ENCODE measurements at regions not wholly inside any gene's neighbourhood (a gene's known extent, or its start where the extent isn't known, plus 50 kb on each side); places are given as distances from the start of the nearest gene placed in this dataset.
"Not testable (repeated sequence)": the region's sequence is repeated elsewhere in the genome, so short reads cannot be mapped to it uniquely, and the experiment has no call there.

DNA sequence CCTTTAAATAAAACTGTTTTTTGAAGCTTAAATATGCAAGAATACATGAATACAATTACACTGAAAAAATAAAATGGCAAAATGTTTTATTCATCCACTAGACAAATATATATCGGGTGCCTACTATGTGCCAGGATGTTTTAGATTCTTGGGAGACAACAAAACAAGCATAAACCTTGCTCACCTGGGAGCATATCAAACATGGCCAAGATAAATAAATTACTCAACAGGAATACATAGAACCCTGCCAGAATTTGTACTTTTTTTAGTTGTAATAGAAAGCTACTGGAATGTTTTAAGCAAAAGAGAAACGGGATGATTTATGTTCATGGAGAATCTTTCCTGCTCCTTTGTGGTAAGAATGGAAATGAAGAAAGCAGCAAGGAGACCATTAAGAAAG lies 2358.5 kb upstream of the PCDH20 start:
- DNase-seq (no peak), ATAC-seq (no peak)
- H3K27me3 ChIP-seq, result no peaks in the 10 kb centered on the region
- no peaks in the 10 kb centered on the region for H3K4me1 ChIP-seq
- no peak for TF ChIP-seq CTCF (IDR thresholded peaks at IDR 0.05 in 4 of 5, conservative IDR thresholded peaks at IDR 0.05 in 1 of 5)
- no peak overlapping the region for H3K27ac ChIP-seq
- no peaks in the 10 kb centered on the region for H3K9me3 ChIP-seq
- in situ Hi-C loops (cut with MboI; ENCODE audit: low sequenced_read_pairs in 4 of 4), result no loop called here
- H3K4me3 ChIP-seq, result no peak overlapping the region
- H3K36me3 ChIP-seq, result no peaks in the 10 kb centered on the region
- intact Hi-C loops (cut with DNase I; ENCODE audit: low total_unique reads), result no loop called here

GRCh38 chr13:63773476-63773875 lies 2357.8 kb upstream of the PCDH20 start:
- Histone ChIP-seq H3K9me3 (no peaks in the 10 kb centered on the region), H3K27me3 (no peaks in the 10 kb centered on the region), H3K36me3 (no peaks in the 10 kb centered on the region), H3K4me1 (no peaks in the 10 kb centered on the region), H3K27ac (no peak overlapping the region), H3K4me3 (no peak overlapping the region)
- in situ Hi-C loops (cut with MboI; ENCODE audit: low sequenced_read_pairs in 4 of 4) (no loop called here), intact Hi-C loops (cut with DNase I; ENCODE audit: low total_unique reads) (no loop called here)
- DNase-seq (no peak), ATAC-seq (no peak)
- TF ChIP-seq CTCF (IDR thresholded peaks at IDR 0.05 in 4 of 5, conservative IDR thresholded peaks at IDR 0.05 in 1 of 5) (no peak), POLR2A (IDR thresholded peaks at IDR 0.05) (no peak)

- DNase-seq; H3K27me3 ChIP-seq; ATAC-seq; in situ Hi-C loops (cut with MboI; ENCODE audit: low sequenced_read_pairs in 4 of 4); H3K4me3 ChIP-seq; intact Hi-C loops (cut with DNase I; ENCODE audit: low total_unique reads); H3K9me3 ChIP-seq; H3K4me1 ChIP-seq; H3K36me3 ChIP-seq; H3K27ac ChIP-seq: not testable (repeated sequence)
These were observed 2342.0 kb upstream of the PCDH20 start for GRCh38 chr13:63757683-63758082.

- ATAC-seq; DNase-seq; H3K4me3 ChIP-seq; H3K9me3 ChIP-seq; intact Hi-C loops (cut with DNase I; ENCODE audit: low total_unique reads); H3K27ac ChIP-seq; in situ Hi-C loops (cut with MboI; ENCODE audit: low sequenced_read_pairs in 4 of 4); H3K27me3 ChIP-seq; H3K36me3 ChIP-seq; H3K4me1 ChIP-seq: not testable (repeated sequence)
These were observed 2334.2 kb upstream of the PCDH20 start for GRCh38 chr13:63749857-63750256.

DNA sequence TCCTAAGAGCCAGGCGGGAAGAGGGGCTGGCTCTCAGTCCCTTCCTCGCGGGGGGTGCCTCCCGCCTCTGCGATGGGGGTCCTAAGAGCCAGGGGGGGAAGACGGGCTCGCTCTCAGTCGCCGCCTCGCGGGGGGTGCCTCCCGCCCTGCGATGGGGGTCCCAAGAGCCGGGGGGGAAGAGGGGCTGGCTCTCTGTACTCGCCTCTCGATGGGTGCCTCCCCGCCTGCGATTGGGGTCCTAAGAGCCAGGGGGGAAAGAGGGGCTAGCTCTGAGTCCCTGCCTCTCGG lies 2326.1 kb upstream of the PCDH20 start:
- DNase-seq; H3K36me3 ChIP-seq; in situ Hi-C loops (cut with MboI; ENCODE audit: low sequenced_read_pairs in 4 of 4): not testable (repeated sequence)

GRCh38 chr13:63741029-63741813 lies 2325.6 kb upstream of the PCDH20 start:
- in situ Hi-C loops (cut with MboI; ENCODE audit: low sequenced_read_pairs in 4 of 4) (no loop called here), intact Hi-C loops (cut with DNase I; ENCODE audit: low total_unique reads) (no loop called here)
- H3K4me1 ChIP-seq, result no peaks in the 10 kb centered on the region
- no peaks in the 10 kb centered on the region for H3K9me3 ChIP-seq
- no peaks in the 10 kb centered on the region for H3K36me3 ChIP-seq
- H3K4me3 ChIP-seq, result no peak overlapping the region
- ATAC-seq (no peak), DNase-seq (no peak)
- H3K27ac ChIP-seq, result no peak overlapping the region
- H3K27me3 ChIP-seq, result no peaks in the 10 kb centered on the region
- TF ChIP-seq POLR2A (IDR thresholded peaks at IDR 0.05) (no peak), CTCF (IDR thresholded peaks at IDR 0.05 in 4 of 5, conservative IDR thresholded peaks at IDR 0.05 in 1 of 5) (no peak)

More for the DNA sequence above, 2326.1 kb upstream of the PCDH20 start:
- H3K27me3 ChIP-seq; intact Hi-C loops (cut with DNase I; ENCODE audit: low total_unique reads); H3K4me3 ChIP-seq; ATAC-seq; H3K9me3 ChIP-seq; H3K4me1 ChIP-seq; H3K27ac ChIP-seq: not testable (repeated sequence)

- DNase-seq; H3K4me1 ChIP-seq; in situ Hi-C loops (cut with MboI; ENCODE audit: low sequenced_read_pairs in 4 of 4); H3K36me3 ChIP-seq; H3K4me3 ChIP-seq; intact Hi-C loops (cut with DNase I; ENCODE audit: low total_unique reads); H3K9me3 ChIP-seq; H3K27me3 ChIP-seq; H3K27ac ChIP-seq; ATAC-seq: not testable (repeated sequence)
These were observed 2323.6 kb upstream of the PCDH20 start for GRCh38 chr13:63739112-63739735.

All from gastrocnemius medialis (tissue), 4 donors.